ENCODE measurements at regions not wholly inside any gene's neighbourhood (a gene's known extent, or its start where the extent isn't known, plus 50 kb on each side); places are given as distances from the start of the nearest gene placed in this dataset.

- Histone ChIP-seq H3K27me3 (no peaks in the 10 kb centered on the region), H3K27ac (no peak overlapping the region), H3K4me3 (no peak overlapping the region), H3K9me3 (no peaks in the 10 kb centered on the region), H3K4me1 (no peaks in the 10 kb centered on the region), H3K36me3 (no peaks in the 10 kb centered on the region)
- TF ChIP-seq CTCF (IDR thresholded peaks at IDR 0.05): no peak
- DNase-seq (ENCODE audit: low spot score): no peak
Observed at GRCh38 chr5:124561451-124561850, 185.0 kb downstream of the ZNF608 start.

GRCh38 chr5:124560370-124560769 lies 186.1 kb downstream of the ZNF608 start:
- Histone ChIP-seq H3K27me3 (no peaks in the 10 kb centered on the region), H3K4me1 (no peaks in the 10 kb centered on the region), H3K4me3 (no peak overlapping the region), H3K36me3 (no peaks in the 10 kb centered on the region), H3K27ac (no peak overlapping the region), H3K9me3 (no peaks in the 10 kb centered on the region)
- DNase-seq (ENCODE audit: low spot score): no peak
- TF ChIP-seq CTCF (IDR thresholded peaks at IDR 0.05): no peak

GRCh38 chr5:124557761-124558160 lies 188.7 kb downstream of the ZNF608 start:
- no peak for TF ChIP-seq CTCF (IDR thresholded peaks at IDR 0.05)
- no peaks in the 10 kb centered on the region for H3K9me3 ChIP-seq
- no peak overlapping the region for H3K4me3 ChIP-seq
- no peaks in the 10 kb centered on the region for H3K4me1 ChIP-seq
- no peaks in the 10 kb centered on the region for H3K27me3 ChIP-seq
- H3K27ac ChIP-seq: no peak overlapping the region
- no peaks in the 10 kb centered on the region for H3K36me3 ChIP-seq
- DNase-seq (ENCODE audit: low spot score): no peak

GRCh38 chr5:124554746-124555578 lies 191.5 kb downstream of the ZNF608 start:
- Histone ChIP-seq H3K4me1 (no peaks in the 10 kb centered on the region), H3K9me3 (no peaks in the 10 kb centered on the region), H3K36me3 (no peaks in the 10 kb centered on the region), H3K27ac (no peak overlapping the region), H3K4me3 (no peak overlapping the region), H3K27me3 (no peaks in the 10 kb centered on the region)
- DNase-seq (ENCODE audit: low spot score): no peak
- TF ChIP-seq CTCF (IDR thresholded peaks at IDR 0.05): no peak

- no peak overlapping the region for H3K27ac ChIP-seq
- no peak for DNase-seq (ENCODE audit: low spot score)
- no peaks in the 10 kb centered on the region for H3K4me1 ChIP-seq
- no peak overlapping the region for H3K4me3 ChIP-seq
- H3K9me3 ChIP-seq: no peaks in the 10 kb centered on the region
- H3K27me3 ChIP-seq: no peaks in the 10 kb centered on the region
- TF ChIP-seq CTCF (IDR thresholded peaks at IDR 0.05): no peak
- H3K36me3 ChIP-seq: no peaks in the 10 kb centered on the region
Observed at GRCh38 chr5:124553911-124554310, 192.5 kb downstream of the ZNF608 start.

GRCh38 chr5:124552526-124552925 lies 193.9 kb downstream of the ZNF608 start:
- Histone ChIP-seq H3K4me1 (no peaks in the 10 kb centered on the region), H3K27ac (no peak overlapping the region), H3K36me3 (no peaks in the 10 kb centered on the region), H3K9me3 (no peaks in the 10 kb centered on the region), H3K27me3 (no peaks in the 10 kb centered on the region), H3K4me3 (no peak overlapping the region)
- TF ChIP-seq CTCF (IDR thresholded peaks at IDR 0.05): no peak
- DNase-seq (ENCODE audit: low spot score): no peak
